Fibroblast of lung (primary cell): ENCODE measurements at regions not wholly inside any gene's neighbourhood (a gene's known extent, or its start where the extent isn't known, plus 50 kb on each side); places are given as distances from the start of the nearest gene placed in this dataset.

Experiments
- CTCF ChIP-seq, 2 donors: IDR thresholded peaks in 1 of 2; conservative IDR thresholded peaks in 1 of 2; 1 replicate in 1 of 2; 2 replicates in 1 of 2; pipeline ENCODE4 v1.5.1; 2011 to 2012; ENCODE audit warnings: low read length in 2 of 2, control low read depth in 1 of 2, inconsistent platforms in 1 of 2, low read depth in 1 of 2, mild to moderate bottlenecking in 1 of 2
- EZH2 ChIP-seq: IDR thresholded peaks from 2 replicates; pipeline ENCODE4 v1.5.1; 2012; ENCODE audit warnings: low read length, control low read depth, mild to moderate bottlenecking; ENCODE audit errors: missing control alignments

- TF ChIP-seq CTCF (conservative IDR thresholded peaks at IDR 0.05 in 1 of 2, IDR thresholded peaks at IDR 0.05 in 1 of 2; ENCODE audit: low read depth in 1 of 2, low read length in 2 of 2) (no peak), EZH2 (no peak)
Measured at GRCh38 chr11:101262995-101263394, 133.4 kb upstream of the PGR start.
